IPS-NIHi7 (cell line): ENCODE measurements at regions not wholly inside any gene's neighbourhood (a gene's known extent, or its start where the extent isn't known, plus 50 kb on each side); places are given as distances from the start of the nearest gene placed in this dataset.
"Not testable (repeated sequence)": the region's sequence is repeated elsewhere in the genome, so short reads cannot be mapped to it uniquely, and the experiment has no call there.

Experiments
- DNase-seq: peaks from one replicate; pipeline ENCODE4 v3.0.0; 2012; ENCODE audit warnings: mixed read lengths; ENCODE audit errors: extremely low spot score

- not testable (repeated sequence) for DNase-seq
Measured at GRCh38 chr6:60384614-60385013, 1901.4 kb downstream of the KHDRBS2 start.

- DNase-seq = not testable (repeated sequence)
Measured at GRCh38 chr6:60382771-60383170, 1903.3 kb downstream of the KHDRBS2 start.

GRCh38 chr6:60374078-60374477, 1911.9 kb downstream of the KHDRBS2 start:
- DNase-seq = not testable (repeated sequence)

- DNase-seq = not testable (repeated sequence)
Measured at GRCh38 chr6:60367800-60368199, 1918.2 kb downstream of the KHDRBS2 start.

- not testable (repeated sequence) for DNase-seq
Measured at GRCh38 chr6:60365901-60366300, 1920.1 kb downstream of the KHDRBS2 start.

- not testable (repeated sequence) for DNase-seq
Measured at GRCh38 chr6:60342411-60343008, 1943.5 kb downstream of the KHDRBS2 start.

GRCh38 chr6:60338328-60339071, 1947.5 kb downstream of the KHDRBS2 start:
- DNase-seq = peak; percentile 15

- not testable (repeated sequence) for DNase-seq
Measured at GRCh38 chr6:60335124-60335523, 1950.9 kb downstream of the KHDRBS2 start.

GRCh38 chr6:60333708-60334107, 1952.3 kb downstream of the KHDRBS2 start:
- not testable (repeated sequence) for DNase-seq

GRCh38 chr6:60308939-60309338, 1977.1 kb downstream of the KHDRBS2 start:
- not testable (repeated sequence) for DNase-seq
